ENCODE measurements at regions not wholly inside any gene's neighbourhood (a gene's known extent, or its start where the extent isn't known, plus 50 kb on each side); places are given as distances from the start of the nearest gene placed in this dataset.

GRCh38 chr2:12236136-12236844, 480.4 kb upstream of the TRIB2 start:
- DNase-seq = no peak
- Histone ChIP-seq H4K5ac (ENCODE audit: low read length) (no peak overlapping the region), H3K36me3 (ENCODE audit: control insufficient read depth, insufficient read depth, low read length) (no peaks in the 10 kb centered on the region), H3K4me3 (ENCODE audit: low read length) (no peak overlapping the region), H3K9ac (ENCODE audit: low read length) (no peak overlapping the region), H3K79me1 (ENCODE audit: low read length) (no peaks in the 10 kb centered on the region), H4K8ac (ENCODE audit: low read depth, low read length) (no peak overlapping the region), H2BK15ac (replicated peaks; ENCODE audit: low read depth) (no peak overlapping the region), H3K4ac (ENCODE audit: low read depth, low read length) (no peak overlapping the region), H2AK5ac (ENCODE audit: low read length) (no peak overlapping the region), H3K23ac (ENCODE audit: low read length) (no peak overlapping the region), H3K4me2 (ENCODE audit: low read length) (no peak overlapping the region), H2BK120ac (ENCODE audit: low read depth, low read length) (no peak overlapping the region), H3K56ac (ENCODE audit: low read length) (no peak overlapping the region), H3K79me2 (ENCODE audit: control insufficient read depth, insufficient read depth, low read length) (no peaks in the 10 kb centered on the region), H3K27ac (ENCODE audit: low read depth, low read length) (no peak overlapping the region), H2BK5ac (ENCODE audit: low read length) (no peak overlapping the region), H3K4me1 (ENCODE audit: control insufficient read depth, low read depth, low read length) (no peaks in the 10 kb centered on the region), H3K18ac (ENCODE audit: low read length) (no peak overlapping the region), H3K27me3 (ENCODE audit: insufficient read depth, low read length, poor library complexity) (no peaks in the 10 kb centered on the region)
- WGBS (ENCODE audit: extremely low coverage, insufficient coverage, low lambda C conversion rate) = no CpG with 5 or more reads among the region's 4 CpGs

- Histone ChIP-seq H4K5ac (ENCODE audit: low read length) (no peak overlapping the region), H3K36me3 (ENCODE audit: control insufficient read depth, insufficient read depth, low read length) (no peaks in the 10 kb centered on the region), H3K4ac (ENCODE audit: low read depth, low read length) (no peak overlapping the region), H3K79me2 (ENCODE audit: control insufficient read depth, insufficient read depth, low read length) (no peaks in the 10 kb centered on the region), H2BK120ac (ENCODE audit: low read depth, low read length) (no peak overlapping the region), H3K27ac (ENCODE audit: low read depth, low read length) (no peak overlapping the region), H3K27me3 (ENCODE audit: insufficient read depth, low read length, poor library complexity) (no peaks in the 10 kb centered on the region), H3K4me2 (ENCODE audit: low read length) (no peak overlapping the region), H3K23ac (ENCODE audit: low read length) (no peak overlapping the region), H3K56ac (ENCODE audit: low read length) (no peak overlapping the region), H3K18ac (ENCODE audit: low read length) (no peak overlapping the region), H4K8ac (ENCODE audit: low read depth, low read length) (no peak overlapping the region), H3K9ac (ENCODE audit: low read length) (no peak overlapping the region), H2AK5ac (ENCODE audit: low read length) (no peak overlapping the region), H2BK15ac (replicated peaks; ENCODE audit: low read depth) (no peak overlapping the region), H2BK5ac (ENCODE audit: low read length) (no peak overlapping the region), H3K4me1 (ENCODE audit: control insufficient read depth, low read depth, low read length) (no peaks in the 10 kb centered on the region), H3K79me1 (ENCODE audit: low read length) (no peaks in the 10 kb centered on the region), H3K4me3 (ENCODE audit: low read length) (no peak overlapping the region)
- DNase-seq = no peak
Observed at GRCh38 chr2:12240206-12240605, 476.5 kb upstream of the TRIB2 start.

- H2BK15ac ChIP-seq (replicated peaks; ENCODE audit: low read depth) = no peak overlapping the region
- no peak overlapping the region for H2BK120ac ChIP-seq (ENCODE audit: low read depth, low read length)
- no peak overlapping the region for H3K4me2 ChIP-seq (ENCODE audit: low read length)
- no peak overlapping the region for H2AK5ac ChIP-seq (ENCODE audit: low read length)
- no peak for DNase-seq
- H3K23ac ChIP-seq (ENCODE audit: low read length) = no peak overlapping the region
- no peak overlapping the region for H2BK5ac ChIP-seq (ENCODE audit: low read length)
- H3K18ac ChIP-seq (ENCODE audit: low read length) = no peak overlapping the region
- H4K8ac ChIP-seq (ENCODE audit: low read depth, low read length) = no peak overlapping the region
- H3K27me3 ChIP-seq (ENCODE audit: insufficient read depth, low read length, poor library complexity) = no peaks in the 10 kb centered on the region
- H3K36me3 ChIP-seq (ENCODE audit: control insufficient read depth, insufficient read depth, low read length) = no peaks in the 10 kb centered on the region
- no peak overlapping the region for H3K4me3 ChIP-seq (ENCODE audit: low read length)
- no peak overlapping the region for H3K56ac ChIP-seq (ENCODE audit: low read length)
- H4K5ac ChIP-seq (ENCODE audit: low read length) = no peak overlapping the region
- no peak overlapping the region for H3K27ac ChIP-seq (ENCODE audit: low read depth, low read length)
- H3K79me1 ChIP-seq (ENCODE audit: low read length) = no peaks in the 10 kb centered on the region
- H3K9ac ChIP-seq (ENCODE audit: low read length) = no peak overlapping the region
- H3K4ac ChIP-seq (ENCODE audit: low read depth, low read length) = no peak overlapping the region
- no CpG with 5 or more reads among the region's 2 CpGs for WGBS (ENCODE audit: extremely low coverage, insufficient coverage, low lambda C conversion rate)
- no peaks in the 10 kb centered on the region for H3K4me1 ChIP-seq (ENCODE audit: control insufficient read depth, low read depth, low read length)
- H3K79me2 ChIP-seq (ENCODE audit: control insufficient read depth, insufficient read depth, low read length) = no peaks in the 10 kb centered on the region
Observed at GRCh38 chr2:12243381-12243780, 473.4 kb upstream of the TRIB2 start.

GRCh38 chr2:12244070-12244469, 472.7 kb upstream of the TRIB2 start:
- no peaks in the 10 kb centered on the region for H3K36me3 ChIP-seq (ENCODE audit: control insufficient read depth, insufficient read depth, low read length)
- WGBS (ENCODE audit: extremely low coverage, insufficient coverage, low lambda C conversion rate) = no CpG with 5 or more reads among the region's 3 CpGs
- no peaks in the 10 kb centered on the region for H3K79me2 ChIP-seq (ENCODE audit: control insufficient read depth, insufficient read depth, low read length)
- H3K4me1 ChIP-seq (ENCODE audit: control insufficient read depth, low read depth, low read length) = no peaks in the 10 kb centered on the region
- no peak overlapping the region for H4K5ac ChIP-seq (ENCODE audit: low read length)
- no peak overlapping the region for H3K56ac ChIP-seq (ENCODE audit: low read length)
- no peak overlapping the region for H3K4me2 ChIP-seq (ENCODE audit: low read length)
- no peak overlapping the region for H3K27ac ChIP-seq (ENCODE audit: low read depth, low read length)
- no peaks in the 10 kb centered on the region for H3K79me1 ChIP-seq (ENCODE audit: low read length)
- no peak for DNase-seq
- no peak overlapping the region for H3K9ac ChIP-seq (ENCODE audit: low read length)
- no peak overlapping the region for H3K4ac ChIP-seq (ENCODE audit: low read depth, low read length)
- no peak overlapping the region for H2BK5ac ChIP-seq (ENCODE audit: low read length)
- no peak overlapping the region for H2AK5ac ChIP-seq (ENCODE audit: low read length)
- H3K27me3 ChIP-seq (ENCODE audit: insufficient read depth, low read length, poor library complexity) = no peaks in the 10 kb centered on the region
- H2BK120ac ChIP-seq (ENCODE audit: low read depth, low read length) = no peak overlapping the region
- no peak overlapping the region for H3K23ac ChIP-seq (ENCODE audit: low read length)
- no peak overlapping the region for H2BK15ac ChIP-seq (replicated peaks; ENCODE audit: low read depth)
- H3K4me3 ChIP-seq (ENCODE audit: low read length) = no peak overlapping the region
- H4K8ac ChIP-seq (ENCODE audit: low read depth, low read length) = no peak overlapping the region
- H3K18ac ChIP-seq (ENCODE audit: low read length) = no peak overlapping the region

GRCh38 chr2:12251121-12251520, 465.6 kb upstream of the TRIB2 start:
- Histone ChIP-seq H4K5ac (ENCODE audit: low read length) (no peak overlapping the region), H3K79me2 (ENCODE audit: control insufficient read depth, insufficient read depth, low read length) (no peaks in the 10 kb centered on the region), H3K18ac (ENCODE audit: low read length) (no peak overlapping the region), H2AK5ac (ENCODE audit: low read length) (no peak overlapping the region), H2BK120ac (ENCODE audit: low read depth, low read length) (no peak overlapping the region), H3K4me2 (ENCODE audit: low read length) (no peak overlapping the region), H4K8ac (ENCODE audit: low read depth, low read length) (no peak overlapping the region), H3K4me1 (ENCODE audit: control insufficient read depth, low read depth, low read length) (no peaks in the 10 kb centered on the region), H3K23ac (ENCODE audit: low read length) (no peak overlapping the region), H2BK5ac (ENCODE audit: low read length) (no peak overlapping the region), H3K27ac (ENCODE audit: low read depth, low read length) (no peak overlapping the region), H3K79me1 (ENCODE audit: low read length) (no peaks in the 10 kb centered on the region), H3K9ac (ENCODE audit: low read length) (no peak overlapping the region), H2BK15ac (replicated peaks; ENCODE audit: low read depth) (no peak overlapping the region), H3K4ac (ENCODE audit: low read depth, low read length) (no peak overlapping the region), H3K56ac (ENCODE audit: low read length) (no peak overlapping the region), H3K36me3 (ENCODE audit: control insufficient read depth, insufficient read depth, low read length) (no peaks in the 10 kb centered on the region), H3K4me3 (ENCODE audit: low read length) (no peak overlapping the region), H3K27me3 (ENCODE audit: insufficient read depth, low read length, poor library complexity) (no peaks in the 10 kb centered on the region)
- DNase-seq = no peak
- no CpG with 5 or more reads among the region's 2 CpGs for WGBS (ENCODE audit: extremely low coverage, insufficient coverage, low lambda C conversion rate)

- no peak overlapping the region for H3K4me2 ChIP-seq (ENCODE audit: low read length)
- H3K18ac ChIP-seq (ENCODE audit: low read length) = no peak overlapping the region
- H3K4me1 ChIP-seq (ENCODE audit: control insufficient read depth, low read depth, low read length) = no peaks in the 10 kb centered on the region
- no peak for DNase-seq
- no peaks in the 10 kb centered on the region for H3K36me3 ChIP-seq (ENCODE audit: control insufficient read depth, insufficient read depth, low read length)
- H3K4ac ChIP-seq (ENCODE audit: low read depth, low read length) = no peak overlapping the region
- H4K5ac ChIP-seq (ENCODE audit: low read length) = no peak overlapping the region
- no peak overlapping the region for H2BK120ac ChIP-seq (ENCODE audit: low read depth, low read length)
- H3K27ac ChIP-seq (ENCODE audit: low read depth, low read length) = no peak overlapping the region
- H3K79me2 ChIP-seq (ENCODE audit: control insufficient read depth, insufficient read depth, low read length) = no peaks in the 10 kb centered on the region
- H3K4me3 ChIP-seq (ENCODE audit: low read length) = no peak overlapping the region
- no peak overlapping the region for H2BK5ac ChIP-seq (ENCODE audit: low read length)
- H2BK15ac ChIP-seq (replicated peaks; ENCODE audit: low read depth) = no peak overlapping the region
- H3K9ac ChIP-seq (ENCODE audit: low read length) = no peak overlapping the region
- no peaks in the 10 kb centered on the region for H3K27me3 ChIP-seq (ENCODE audit: insufficient read depth, low read length, poor library complexity)
- H2AK5ac ChIP-seq (ENCODE audit: low read length) = no peak overlapping the region
- H3K56ac ChIP-seq (ENCODE audit: low read length) = no peak overlapping the region
- H4K8ac ChIP-seq (ENCODE audit: low read depth, low read length) = no peak overlapping the region
- no peak overlapping the region for H3K23ac ChIP-seq (ENCODE audit: low read length)
- H3K79me1 ChIP-seq (ENCODE audit: low read length) = no peaks in the 10 kb centered on the region
Observed at GRCh38 chr2:12251749-12252148, 465.0 kb upstream of the TRIB2 start.

All from mesendoderm (in vitro differentiated cells).